ENCODE measurements at regions not wholly inside any gene's neighbourhood (a gene's known extent, or its start where the extent isn't known, plus 50 kb on each side); places are given as distances from the start of the nearest gene placed in this dataset.
"Not testable (repeated sequence)": the region's sequence is repeated elsewhere in the genome, so short reads cannot be mapped to it uniquely, and the experiment has no call there.

GRCh38 chr4:81806485-81806884, 334.8 kb upstream of the RASGEF1B start:
- no peak for DNase-seq

- DNase-seq = no peak
Observed at GRCh38 chr4:81804849-81805248, 333.1 kb upstream of the RASGEF1B start.

GRCh38 chr4:81802285-81802846, 330.7 kb upstream of the RASGEF1B start:
- no peak for DNase-seq

GRCh38 chr4:81799371-81799770, 327.7 kb upstream of the RASGEF1B start:
- DNase-seq = no peak

- DNase-seq = no peak
Observed at GRCh38 chr4:81796790-81797528, 325.3 kb upstream of the RASGEF1B start.

- no peak for DNase-seq
Observed at GRCh38 chr4:81792521-81792920, 320.8 kb upstream of the RASGEF1B start.

- DNase-seq = no peak
Observed at GRCh38 chr4:81790477-81790876, 318.8 kb upstream of the RASGEF1B start.

- DNase-seq = no peak
Observed at GRCh38 chr4:81789741-81790399, 318.2 kb upstream of the RASGEF1B start.

- no peak for DNase-seq
Observed at GRCh38 chr4:81789158-81789557, 317.5 kb upstream of the RASGEF1B start.

- DNase-seq = no peak
Observed at GRCh38 chr4:81786766-81787165, 315.1 kb upstream of the RASGEF1B start.

- no peak for DNase-seq
Observed at GRCh38 chr4:81786063-81786763, 314.5 kb upstream of the RASGEF1B start.

- DNase-seq = no peak
Observed at GRCh38 chr4:81785338-81785737, 313.6 kb upstream of the RASGEF1B start.

- no peak for DNase-seq
Observed at GRCh38 chr4:81783558-81783957, 311.9 kb upstream of the RASGEF1B start.

- DNase-seq = no peak
Observed at GRCh38 chr4:81781799-81782198, 310.1 kb upstream of the RASGEF1B start.

- not testable (repeated sequence) for DNase-seq
Observed at GRCh38 chr4:81777718-81778117, 306.0 kb upstream of the RASGEF1B start.

- DNase-seq = no peak
Observed at GRCh38 chr4:81776794-81777193, 305.1 kb upstream of the RASGEF1B start.

GRCh38 chr4:81773557-81773956, 301.9 kb upstream of the RASGEF1B start:
- DNase-seq = no peak

- DNase-seq = no peak
Observed at GRCh38 chr4:81771721-81772120, 300.0 kb upstream of the RASGEF1B start.

GRCh38 chr4:81769244-81769643, 297.5 kb upstream of the RASGEF1B start:
- no peak for DNase-seq

GRCh38 chr4:81758574-81759264, 287.0 kb upstream of the RASGEF1B start:
- no peak for DNase-seq

GRCh38 chr4:81757691-81758090, 286.0 kb upstream of the RASGEF1B start:
- DNase-seq = no peak

GRCh38 chr4:81756973-81757372, 285.3 kb upstream of the RASGEF1B start:
- DNase-seq = no peak

GRCh38 chr4:81756042-81756441, 284.3 kb upstream of the RASGEF1B start:
- DNase-seq = no peak

Data from SIG-M5 (cell line).